GM23248 (cell line): ENCODE measurements at regions not wholly inside any gene's neighbourhood (a gene's known extent, or its start where the extent isn't known, plus 50 kb on each side); places are given as distances from the start of the nearest gene placed in this dataset.

Source experiments
- EZH2 ChIP-seq: fragments of 200-600 bp; sonication (generic); IDR thresholded peaks from 2 replicates; pipeline ENCODE4 v1.6.1; 2018; ENCODE audit warnings: antibody characterized with exemption, mild to moderate bottlenecking; ENCODE audit not compliant: insufficient read depth, poor library complexity, severe bottlenecking
- EZH2phosphoT487 ChIP-seq: fragments of 200-600 bp; sonication (generic); IDR thresholded peaks from 2 replicates; pipeline ENCODE4 v1.6.1; 2018; ENCODE audit warnings: antibody characterized with exemption, moderate library complexity, mild to moderate bottlenecking, low read depth; ENCODE audit not compliant: insufficient read depth

DNA sequence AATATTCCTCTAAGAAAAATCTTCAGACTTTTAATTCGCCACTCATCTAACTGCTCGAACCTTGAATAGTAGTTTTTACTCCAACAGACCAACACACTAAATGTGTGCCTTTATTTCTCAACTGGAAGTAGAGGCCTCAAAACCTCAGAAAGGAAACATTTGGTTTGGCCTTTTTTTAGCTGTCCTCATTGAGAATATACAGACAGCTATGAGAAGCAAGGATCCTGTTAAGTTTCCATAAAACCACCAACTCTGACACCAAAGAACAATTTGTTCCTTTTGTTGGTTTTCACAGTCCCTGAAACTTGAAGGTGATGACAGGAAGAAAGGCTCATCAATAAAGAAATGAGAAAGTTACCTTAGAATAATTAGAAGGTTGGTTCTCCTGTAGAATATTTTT, 199.2 kb upstream of the MEOX2 start:
- TF ChIP-seq EZH2phosphoT487 (no peak), EZH2 (no peak)
